NCI-H1105 treated with DMSO at 0.1 percent for 48 hours (cell line): ENCODE measurements at regions not wholly inside any gene's neighbourhood (a gene's known extent, or its start where the extent isn't known, plus 50 kb on each side); places are given as distances from the start of the nearest gene placed in this dataset.

Source experiments
- DNase-seq: peaks from one replicate; lab custom pipeline; 2025; lab: John Stamatoyannopoulos, UW

- no peak for DNase-seq
Observed at GRCh38 chr1:226490426-226490809, 58.1 kb upstream of the STUM start.

- no peak for DNase-seq
Observed at GRCh38 chr1:226491093-226491850, 57.3 kb upstream of the STUM start.

- DNase-seq, result no peak
Observed at GRCh38 chr1:226492426-226493137, 56.0 kb upstream of the STUM start.

- DNase-seq, result no peak
Observed at GRCh38 chr1:226494092-226494609, 54.4 kb upstream of the STUM start.

GRCh38 chr1:226495716-226496115 lies 52.8 kb upstream of the STUM start:
- no peak for DNase-seq

- DNase-seq, result no peak
Observed at GRCh38 chr1:226496453-226497015, 52.0 kb upstream of the STUM start.

GRCh38 chr1:226497276-226497833 lies 51.2 kb upstream of the STUM start:
- DNase-seq, result no peak

GRCh38 chr1:226497991-226498639 lies 50.4 kb upstream of the STUM start:
- no peak for DNase-seq

GRCh38 chr1:226498640-226499008 lies 49.9 kb upstream of the STUM start:
- no peak for DNase-seq
